GM18519 (cell line): ENCODE measurements at regions not wholly inside any gene's neighbourhood (a gene's known extent, or its start where the extent isn't known, plus 50 kb on each side); places are given as distances from the start of the nearest gene placed in this dataset.

Experiments used
- ATAC-seq: cut with Tn5 transposase; IDR thresholded peaks from one replicate; pipeline ENCODE4 v1.9.1; 2021; ENCODE audit warnings: mild to moderate bottlenecking, moderate library complexity; ENCODE audit not compliant: unreplicated experiment, low FRiP score

DNA sequence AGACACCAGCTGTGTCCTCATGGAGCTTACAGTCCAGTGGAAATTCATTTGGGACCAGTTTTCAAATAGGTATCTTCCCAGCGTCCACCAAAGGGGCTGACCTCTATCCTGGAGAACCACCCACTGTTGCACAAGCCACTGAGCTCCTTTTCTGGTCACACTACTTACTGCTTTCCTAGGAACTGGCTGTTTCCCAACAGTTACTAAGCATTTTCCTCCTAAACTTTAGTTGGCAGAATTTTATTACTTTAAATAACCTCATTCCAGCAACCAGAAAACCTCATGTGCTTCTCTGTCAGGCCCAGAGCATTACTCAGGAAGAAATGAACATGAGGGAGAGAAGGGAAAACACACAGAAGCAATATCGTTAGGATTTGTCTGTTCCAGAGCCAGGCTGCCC, 183.1 kb downstream of the GPAM start:
- no peak for ATAC-seq

DNA sequence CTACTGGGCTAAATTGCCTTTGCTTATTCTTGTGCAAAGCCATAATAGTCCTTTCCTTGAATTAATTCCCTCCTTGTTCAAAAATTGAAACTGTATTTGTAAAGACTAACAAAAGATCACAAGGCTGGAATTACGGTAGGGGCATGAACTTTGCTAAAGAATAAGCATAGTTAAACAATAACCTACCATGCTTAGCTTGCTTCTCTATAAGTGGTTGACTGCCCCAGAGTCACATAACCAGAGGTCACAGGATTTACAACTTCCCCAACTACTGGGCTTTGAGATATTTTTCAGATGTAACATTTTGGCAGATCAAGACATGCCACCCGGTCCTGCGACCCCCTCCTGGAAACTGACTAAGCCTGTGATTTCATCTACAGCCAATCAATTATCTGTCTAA, 181.4 kb downstream of the GPAM start:
- no peak for ATAC-seq

DNA sequence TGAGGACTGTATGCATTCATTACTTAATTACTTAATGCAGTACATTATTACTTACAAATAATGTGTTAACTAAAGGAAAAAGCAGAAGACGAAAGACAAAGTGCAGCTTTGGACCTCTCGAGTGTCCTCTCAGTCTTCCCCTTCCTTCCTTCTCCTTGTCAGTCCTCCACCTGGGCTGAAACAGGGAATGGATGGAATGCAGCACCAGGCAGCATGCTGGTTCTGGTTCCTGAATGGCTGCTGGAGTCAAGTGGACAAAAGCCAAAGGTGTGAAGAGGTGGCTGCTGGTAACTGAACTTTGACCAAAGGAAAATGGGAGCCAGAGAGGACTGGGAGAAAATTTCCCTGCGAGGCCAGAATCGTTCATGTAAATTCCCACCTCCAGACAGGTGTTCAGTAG, 179.5 kb downstream of the GPAM start:
- no peak for ATAC-seq

DNA sequence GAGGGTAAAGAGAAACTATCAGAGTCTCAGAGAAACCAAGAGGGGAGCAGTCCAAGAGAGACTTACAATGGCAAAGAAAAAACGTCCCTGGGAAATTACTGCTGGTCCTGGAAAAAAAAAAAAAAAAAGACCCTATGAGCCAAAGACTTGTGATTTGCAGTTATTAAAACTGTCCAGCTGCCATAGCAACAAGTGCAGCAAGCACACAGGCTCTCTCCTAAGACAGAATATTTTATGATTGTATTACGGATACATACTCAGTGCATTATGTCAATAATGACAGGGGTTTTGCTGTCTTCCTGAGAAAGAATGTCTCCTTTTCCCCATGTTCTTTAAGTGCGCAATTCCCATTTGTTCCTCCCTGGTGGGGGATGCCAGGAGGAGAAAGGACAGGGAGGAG, 178.5 kb downstream of the GPAM start:
- no peak for ATAC-seq

DNA sequence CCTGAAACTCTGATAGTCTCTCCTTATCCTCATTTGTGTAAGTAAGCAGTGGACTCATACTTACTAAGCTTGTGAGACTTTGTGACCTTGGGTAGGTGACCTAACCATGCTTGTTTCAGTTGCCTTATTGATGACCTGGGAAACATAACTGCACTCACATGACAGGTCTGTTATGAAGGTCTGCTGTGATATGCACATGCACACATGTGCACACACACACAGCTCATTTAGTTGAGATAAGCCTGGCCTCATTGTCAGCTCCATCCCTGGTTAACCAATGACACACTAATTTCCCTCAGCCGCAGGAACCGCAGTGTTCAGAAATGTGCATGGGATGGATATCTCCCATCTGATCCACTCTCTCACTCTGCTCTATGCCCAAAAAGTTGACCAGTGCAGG, 177.2 kb downstream of the GPAM start:
- ATAC-seq: no peak

DNA sequence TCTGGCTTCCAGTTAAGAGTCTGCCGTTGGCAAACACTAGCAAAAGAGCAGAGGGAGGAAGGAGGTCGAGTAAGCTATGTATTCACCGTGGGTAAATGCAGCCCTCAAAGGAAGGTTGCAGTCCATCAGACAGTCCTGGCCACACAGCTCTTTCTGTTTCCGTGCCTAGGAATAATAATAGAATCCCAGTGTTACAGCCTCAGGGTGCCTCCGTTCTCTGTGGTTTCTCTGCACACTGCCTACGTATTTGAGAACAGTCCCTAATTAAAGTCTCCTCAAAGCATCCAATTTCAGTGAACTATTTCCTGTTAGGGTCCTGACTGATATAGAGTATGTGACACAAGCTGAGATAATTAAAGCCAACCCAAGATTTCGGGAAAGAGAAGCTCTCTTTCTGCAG, 176.7 kb downstream of the GPAM start:
- ATAC-seq: no peak

DNA sequence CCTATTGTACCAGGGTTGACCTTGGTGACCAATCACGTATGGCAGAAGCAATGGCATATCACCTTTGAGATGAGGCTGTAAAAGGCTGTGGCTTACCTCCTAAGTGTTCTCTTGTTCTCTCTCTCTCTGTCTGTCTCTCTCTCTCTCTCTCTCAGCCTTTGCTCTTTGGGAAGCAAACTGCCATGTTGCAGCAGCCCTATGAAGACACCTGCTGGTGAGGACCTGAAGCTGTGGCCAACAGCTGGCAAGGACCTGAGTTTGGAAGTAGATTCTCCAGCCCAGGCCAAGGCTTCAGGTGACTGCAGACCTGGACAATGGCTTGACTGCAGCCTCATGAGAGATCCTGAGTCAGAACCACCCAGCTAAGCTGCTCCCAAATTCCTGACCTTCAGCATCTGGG, 161.4 kb downstream of the GPAM start:
- no peak for ATAC-seq

DNA sequence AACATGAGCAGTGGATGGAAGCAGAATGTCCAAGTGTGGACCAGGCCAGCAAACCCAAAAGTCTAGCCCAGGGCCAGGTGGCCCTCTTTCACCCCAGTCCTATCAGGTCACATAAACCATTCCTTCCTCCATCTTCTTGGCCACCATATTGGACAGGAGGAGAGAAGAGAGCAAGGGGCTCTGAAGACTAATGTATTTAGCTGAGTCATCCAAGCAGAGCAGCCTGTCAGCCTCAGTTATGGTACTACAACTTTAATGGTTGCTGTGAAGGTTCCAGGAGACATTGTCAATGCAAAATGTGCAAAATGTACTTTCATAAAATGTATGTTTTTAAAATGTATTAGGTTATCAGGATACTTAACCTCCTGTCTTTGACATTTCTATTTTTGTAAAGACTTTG, 159.5 kb downstream of the GPAM start:
- ATAC-seq: no peak

DNA sequence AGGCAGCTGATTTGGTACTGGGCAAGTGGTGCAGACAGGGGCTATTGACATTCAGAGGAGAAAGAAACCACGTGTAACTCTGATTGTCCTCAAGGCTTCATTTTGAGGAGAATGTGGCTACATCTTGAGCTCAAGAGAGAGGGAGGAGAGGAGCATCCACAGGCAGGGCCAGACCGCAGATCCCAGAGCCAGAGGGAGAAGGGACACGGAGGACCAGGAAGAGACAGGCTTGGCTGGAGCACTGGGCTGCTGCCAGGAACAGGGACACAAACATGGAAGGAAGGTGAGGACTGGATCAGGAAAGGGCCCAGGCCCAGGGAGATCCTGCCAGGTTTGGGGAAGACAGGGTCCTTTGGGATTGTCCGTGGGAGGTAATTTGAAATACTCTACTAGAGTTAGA, 158.3 kb downstream of the GPAM start:
- no peak for ATAC-seq

DNA sequence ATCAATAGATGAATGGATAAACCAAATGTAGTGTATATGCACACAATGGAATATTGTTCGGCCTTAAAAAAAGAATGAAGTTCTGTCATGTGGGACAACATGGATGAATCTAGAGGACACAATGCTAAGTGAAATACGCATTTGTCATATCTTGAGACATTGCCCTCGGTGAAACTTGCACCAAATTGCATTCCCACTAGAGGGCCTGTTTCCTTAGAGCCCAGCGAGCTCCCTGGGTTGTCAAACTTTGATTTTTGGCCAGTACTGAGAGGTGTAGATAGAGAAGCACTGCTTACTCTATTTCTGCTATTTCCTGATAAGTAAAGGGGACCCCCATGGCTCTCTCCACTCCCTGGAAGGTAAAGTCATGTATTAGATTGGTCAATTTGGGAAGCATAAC, 157.1 kb downstream of the GPAM start:
- ATAC-seq: no peak

DNA sequence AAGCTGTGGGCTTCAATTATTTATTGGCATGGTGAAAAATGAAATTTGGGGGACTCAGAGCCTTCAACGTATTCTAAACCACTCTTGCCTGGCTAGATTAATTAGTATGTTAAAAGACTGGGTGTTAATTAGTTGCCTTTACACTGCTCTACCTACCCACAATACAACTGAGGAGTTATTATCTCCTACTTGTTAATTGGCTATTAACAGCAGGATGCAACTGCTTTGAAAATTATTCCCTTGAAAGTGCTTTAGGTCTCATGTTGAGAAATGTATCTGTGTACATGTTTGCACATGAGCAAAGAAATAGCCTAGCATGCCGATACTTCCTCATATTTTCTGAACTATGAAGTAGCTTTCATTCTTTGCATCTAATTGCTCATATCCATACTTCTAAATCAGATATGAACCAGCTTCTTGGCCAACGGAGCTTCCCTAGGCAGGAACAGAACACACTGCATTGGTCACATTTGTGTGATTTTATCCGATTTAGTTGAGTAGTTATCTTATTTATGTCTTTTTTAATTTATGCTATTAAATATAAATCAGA, 155.8 kb downstream of the GPAM start:
- ATAC-seq: no peak

DNA sequence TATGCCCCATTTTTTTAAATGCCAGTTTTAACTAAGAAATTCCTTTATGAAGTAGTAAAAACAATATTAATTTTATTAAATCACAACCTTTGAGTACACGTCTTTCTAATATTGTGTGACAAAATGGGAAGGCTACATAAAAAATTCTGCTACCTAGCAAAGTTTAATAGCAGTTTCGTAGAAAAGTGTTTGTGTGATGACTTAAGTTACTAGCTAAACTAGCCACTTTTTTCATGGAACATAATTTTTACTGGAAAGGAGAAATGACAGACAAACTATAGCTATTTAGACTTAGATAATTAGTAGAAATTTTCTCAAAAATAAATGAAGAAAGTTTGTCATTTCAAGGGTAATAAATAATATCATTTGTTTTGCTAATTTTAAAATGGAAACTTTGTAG, 153.1 kb downstream of the GPAM start:
- no peak for ATAC-seq

DNA sequence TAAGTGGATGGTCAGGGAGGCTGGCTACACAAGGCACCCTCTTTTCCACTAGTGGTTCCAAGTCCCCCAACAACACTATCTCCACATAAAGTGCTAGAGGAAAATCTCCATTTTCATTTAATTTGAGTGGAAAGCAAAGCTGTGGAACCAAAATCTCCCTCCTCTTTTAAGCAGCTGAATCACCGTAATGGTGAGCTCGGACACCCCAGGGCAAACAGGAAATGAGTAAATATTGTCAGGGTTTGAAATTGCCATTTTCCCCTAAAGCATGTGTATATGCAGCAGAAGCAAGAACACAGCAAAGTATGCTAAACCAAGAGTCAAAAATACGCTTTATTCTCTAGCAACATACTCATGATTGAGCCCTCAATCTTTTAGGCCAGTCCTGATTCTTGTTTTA, 143.7 kb downstream of the GPAM start:
- no peak for ATAC-seq

DNA sequence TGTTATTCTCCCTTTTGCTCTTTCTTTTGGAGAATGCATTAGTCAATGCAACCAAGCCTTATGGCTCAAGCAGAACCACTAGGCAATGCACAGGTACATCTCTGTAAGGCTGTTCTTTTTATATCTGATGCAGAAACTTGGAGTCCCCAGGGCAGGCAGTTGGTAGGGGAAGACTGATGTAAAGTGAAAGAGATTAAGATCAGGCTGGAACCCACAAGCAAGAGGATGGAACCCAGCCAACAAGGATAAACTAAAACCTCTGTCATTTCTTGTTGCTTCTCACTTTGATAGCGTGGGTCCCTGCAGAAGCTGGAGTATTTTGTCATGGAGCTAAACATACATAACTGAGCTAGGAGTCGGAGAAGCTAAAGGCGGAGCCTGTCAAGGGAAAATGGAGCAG, 142.9 kb downstream of the GPAM start:
- ATAC-seq: no peak

DNA sequence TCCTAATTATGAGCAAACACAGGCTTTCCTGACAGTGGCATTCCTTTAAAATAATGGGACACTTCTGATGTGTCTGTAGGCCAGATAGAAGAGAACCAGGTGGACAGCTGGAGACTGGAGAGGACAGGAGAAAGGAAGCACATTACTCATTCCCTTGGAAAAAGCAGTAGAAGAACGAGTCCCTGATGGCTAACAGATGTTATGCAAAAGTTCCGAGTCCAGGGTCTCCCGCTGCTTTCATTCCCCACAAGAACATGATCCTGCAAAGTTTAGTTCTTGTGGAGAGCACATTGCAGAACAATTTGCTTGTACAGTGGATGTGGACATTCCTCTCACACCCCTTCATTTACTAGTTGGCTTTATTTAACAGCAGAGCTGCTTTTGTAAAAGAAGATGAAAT, 137.6 kb downstream of the GPAM start:
- ATAC-seq: no peak

DNA sequence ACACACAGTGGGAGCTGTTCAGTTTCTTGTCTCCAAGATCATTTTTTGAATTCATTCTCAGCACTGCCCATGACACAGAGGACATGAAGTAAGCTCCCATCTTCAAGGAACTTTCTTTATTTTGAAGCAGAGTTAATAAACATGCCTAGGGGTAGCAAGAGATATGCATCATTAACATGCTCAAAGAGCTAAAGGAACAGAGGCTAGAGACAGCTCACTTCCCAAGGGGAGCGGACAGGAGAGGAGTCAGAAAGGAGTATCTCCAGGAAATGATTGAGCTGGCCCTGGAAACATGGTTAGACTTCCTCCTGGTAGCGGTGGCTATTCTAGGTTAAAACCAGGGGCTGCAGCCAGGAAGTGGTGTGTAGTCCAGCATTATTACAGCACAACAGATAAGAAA, 135.9 kb downstream of the GPAM start:
- ATAC-seq: no peak

DNA sequence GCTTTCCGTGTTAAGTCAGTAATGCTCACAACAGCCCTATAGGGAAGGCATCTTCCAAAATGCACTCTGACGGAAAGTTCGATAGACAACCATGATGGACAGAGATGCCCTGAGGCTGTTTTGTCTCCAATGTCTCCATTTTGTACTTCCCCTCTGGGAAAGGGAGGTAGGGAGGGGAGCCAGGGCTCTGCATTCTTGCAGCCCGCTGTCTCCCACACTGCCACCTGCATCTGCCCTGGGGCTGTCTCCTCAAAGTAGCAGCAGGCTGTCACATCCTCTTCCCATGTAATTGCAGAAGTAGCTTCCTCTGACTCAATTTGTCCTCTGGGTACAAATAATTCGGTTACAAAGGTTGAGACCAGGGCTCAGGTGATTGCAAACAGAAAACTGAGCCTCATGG, 131.4 kb downstream of the GPAM start:
- no peak for ATAC-seq

DNA sequence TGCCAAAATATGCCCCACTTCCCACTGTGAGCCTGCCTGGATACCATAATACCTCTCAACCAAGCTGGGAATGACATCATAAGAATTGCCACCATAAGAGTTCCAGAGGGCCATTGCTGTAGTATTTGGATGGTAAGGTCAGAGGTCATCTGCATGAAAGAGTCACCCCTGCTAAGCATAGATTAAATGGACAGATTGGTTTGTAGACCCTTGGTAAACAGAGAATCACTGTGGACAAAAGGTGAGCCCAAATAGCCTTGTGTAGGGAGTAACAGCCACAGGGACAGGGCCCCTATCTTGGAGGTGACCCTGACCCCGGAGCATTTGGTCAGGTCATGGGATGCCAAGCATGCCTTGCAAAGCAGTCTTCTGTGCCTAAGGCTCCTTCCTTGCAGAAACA, 129.7 kb downstream of the GPAM start:
- ATAC-seq: no peak

DNA sequence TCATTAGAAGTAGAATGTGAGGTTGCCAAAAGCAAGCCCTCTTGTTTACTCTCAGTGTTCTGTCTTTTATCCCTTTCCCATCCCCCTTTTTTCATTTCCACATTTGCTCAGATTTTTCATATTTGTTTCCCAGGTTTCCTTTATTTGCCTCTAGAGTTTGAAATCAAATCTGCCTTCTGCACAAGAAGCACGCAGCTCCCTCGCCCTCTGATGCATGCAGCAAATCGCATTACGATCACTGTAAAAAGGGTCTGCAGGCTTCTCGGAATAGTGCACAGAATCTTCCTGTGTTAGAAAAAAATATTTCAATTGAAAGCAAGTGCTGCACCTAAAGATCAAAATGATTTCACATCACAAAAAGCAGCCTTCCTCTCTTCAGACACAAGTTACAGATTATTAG, 129.0 kb downstream of the GPAM start:
- no peak for ATAC-seq

DNA sequence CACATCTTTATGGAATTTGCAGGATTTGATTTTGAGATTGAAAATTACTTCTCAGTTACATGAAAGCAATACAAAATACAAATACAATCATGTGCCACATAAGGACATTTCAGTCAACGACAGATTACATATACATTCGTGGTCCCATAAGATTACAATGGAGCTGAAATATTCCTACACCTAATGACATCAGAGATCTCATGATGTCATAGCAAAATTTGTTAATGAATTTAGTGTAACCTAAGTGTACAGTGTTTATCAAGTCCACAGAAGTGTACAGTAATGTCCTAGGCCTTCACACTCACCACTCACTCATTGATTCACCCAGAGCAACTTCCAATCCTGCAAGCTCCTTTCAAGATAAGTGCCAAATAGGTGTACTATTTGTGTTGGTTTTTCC, 126.5 kb downstream of the GPAM start:
- ATAC-seq: no peak

DNA sequence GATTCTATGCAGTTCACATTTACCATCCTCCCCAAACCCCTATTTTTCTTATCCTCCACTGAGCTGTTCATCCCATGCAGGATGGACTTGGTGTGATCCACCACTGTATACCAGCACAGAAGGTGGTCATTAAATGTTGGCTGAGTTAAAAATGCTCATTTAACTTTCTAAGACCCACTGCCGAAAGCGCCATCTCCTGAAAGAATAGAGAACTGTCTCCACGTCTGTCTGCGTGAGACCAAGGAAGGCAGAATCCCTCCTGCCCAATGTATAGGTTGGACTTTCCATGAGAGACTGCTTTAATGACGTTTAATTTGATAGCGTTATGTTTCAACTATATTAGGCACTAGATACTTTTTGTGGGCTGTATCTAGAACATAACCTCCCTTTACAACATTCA, 124.3 kb downstream of the GPAM start:
- no peak for ATAC-seq

DNA sequence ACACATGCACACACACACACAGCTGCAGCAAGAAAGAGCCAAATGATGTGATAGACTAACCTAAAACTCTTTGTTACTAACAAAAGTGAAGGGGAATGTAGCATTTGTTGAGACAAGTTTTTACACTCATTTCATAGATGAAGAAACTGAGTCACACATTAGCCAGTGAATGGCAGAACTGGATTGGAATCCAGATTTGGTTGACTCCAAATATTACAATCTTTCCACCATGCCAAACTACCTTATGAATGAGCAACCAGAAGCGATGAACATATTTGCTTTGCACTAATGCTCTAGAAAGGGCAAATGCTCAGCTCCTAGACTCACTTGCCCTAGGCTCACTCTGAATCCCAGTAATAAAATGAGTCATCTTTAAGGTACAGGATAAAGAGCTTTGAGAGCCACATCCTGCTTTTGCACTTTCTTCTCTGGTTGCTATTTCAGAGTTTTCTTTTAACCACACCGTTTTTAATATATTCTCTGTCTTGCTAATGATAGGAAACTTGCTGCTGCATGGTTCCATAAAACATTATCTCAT, 111.9 kb downstream of the GPAM start:
- no peak for ATAC-seq

DNA sequence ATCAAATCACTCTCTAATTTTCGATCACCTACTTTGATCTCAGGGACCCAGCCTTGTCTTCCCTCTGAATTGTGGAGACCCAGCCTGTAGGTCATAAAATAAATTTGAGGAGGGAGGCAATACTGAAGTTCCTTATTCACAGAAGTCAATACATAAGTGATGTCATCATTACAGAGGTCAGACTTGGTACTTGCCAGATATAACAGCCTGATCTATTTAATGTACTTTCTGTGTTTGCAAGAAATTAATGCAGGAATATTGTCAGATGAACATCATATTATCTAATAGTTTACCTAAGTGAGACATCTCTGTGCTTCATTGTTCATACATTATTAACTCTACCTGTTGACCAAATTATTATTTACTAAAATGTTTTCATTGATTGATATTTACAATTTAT, 105.6 kb downstream of the GPAM start:
- ATAC-seq: no peak
